ENCODE measurements at regions not wholly inside any gene's neighbourhood (a gene's known extent, or its start where the extent isn't known, plus 50 kb on each side); places are given as distances from the start of the nearest gene placed in this dataset.

DNA sequence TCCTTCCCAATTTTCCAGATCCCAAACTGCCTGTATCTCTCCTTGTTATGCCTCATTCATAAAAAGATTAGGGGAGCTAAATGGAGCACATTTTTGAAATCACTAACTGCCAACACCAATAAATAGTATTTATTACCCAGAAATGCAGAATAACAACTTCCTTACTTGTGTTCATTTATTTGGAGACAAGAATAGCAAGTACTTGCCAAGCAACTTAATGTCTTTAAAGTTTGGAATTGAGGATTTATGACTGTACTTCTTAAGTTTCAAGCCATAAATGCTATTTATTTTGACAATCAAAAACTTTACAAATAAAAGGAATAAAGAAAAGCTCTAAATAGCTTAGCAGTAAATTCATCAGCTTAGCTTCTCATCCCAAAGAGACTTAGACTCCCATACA, 626.1 kb upstream of the NOVA1 start:
- no peak for FAIRE-seq
- no peaks in the 10 kb centered on the region for H3K9me1 ChIP-seq (ENCODE audit: control insufficient read depth, extremely low read depth, insufficient read depth, low read length)
- no peaks in the 10 kb centered on the region for H4K20me1 ChIP-seq (ENCODE audit: control insufficient read depth, extremely low read depth, insufficient read depth, low read length)
- H3K36me3 ChIP-seq (ENCODE audit: control insufficient read depth in 2 of 2, extremely low read depth in 1 of 2, insufficient read depth in 2 of 2, low read length in 2 of 2) = no peaks in the 10 kb centered on the region
- dilution Hi-C loops (cut with MboI; ENCODE audit: extremely low pct_ligation_motif_present, low sequenced_read_pairs) = no loop called here
- DNase-seq (ENCODE audit: low read depth, low spot score) = no peak
- H3K27ac ChIP-seq (ENCODE audit: control insufficient read depth, insufficient read depth, low read length) = no peak overlapping the region
- no peaks in the 10 kb centered on the region for H3K79me2 ChIP-seq (ENCODE audit: control insufficient read depth, insufficient read depth, low read length)
- H3K4me1 ChIP-seq (ENCODE audit: control insufficient read depth, extremely low read depth, insufficient read depth, low read length) = no peaks in the 10 kb centered on the region
- no peak overlapping the region for H3K4me3 ChIP-seq (ENCODE audit: control insufficient read depth in 2 of 3, extremely low read depth in 1 of 3, insufficient read depth in 2 of 3, low read depth in 1 of 3, low read length in 3 of 3)
- no peaks in the 10 kb centered on the region for H3K27me3 ChIP-seq (ENCODE audit: control insufficient read depth, extremely low read depth, insufficient read depth, low read length)
- no peak overlapping the region for H2AFZ ChIP-seq (ENCODE audit: control insufficient read depth, low read length)
- no peak for TF ChIP-seq EZH2 (IDR thresholded peaks at IDR 0.05; ENCODE audit: low read length)
- TF ChIP-seq, protein P1, sequence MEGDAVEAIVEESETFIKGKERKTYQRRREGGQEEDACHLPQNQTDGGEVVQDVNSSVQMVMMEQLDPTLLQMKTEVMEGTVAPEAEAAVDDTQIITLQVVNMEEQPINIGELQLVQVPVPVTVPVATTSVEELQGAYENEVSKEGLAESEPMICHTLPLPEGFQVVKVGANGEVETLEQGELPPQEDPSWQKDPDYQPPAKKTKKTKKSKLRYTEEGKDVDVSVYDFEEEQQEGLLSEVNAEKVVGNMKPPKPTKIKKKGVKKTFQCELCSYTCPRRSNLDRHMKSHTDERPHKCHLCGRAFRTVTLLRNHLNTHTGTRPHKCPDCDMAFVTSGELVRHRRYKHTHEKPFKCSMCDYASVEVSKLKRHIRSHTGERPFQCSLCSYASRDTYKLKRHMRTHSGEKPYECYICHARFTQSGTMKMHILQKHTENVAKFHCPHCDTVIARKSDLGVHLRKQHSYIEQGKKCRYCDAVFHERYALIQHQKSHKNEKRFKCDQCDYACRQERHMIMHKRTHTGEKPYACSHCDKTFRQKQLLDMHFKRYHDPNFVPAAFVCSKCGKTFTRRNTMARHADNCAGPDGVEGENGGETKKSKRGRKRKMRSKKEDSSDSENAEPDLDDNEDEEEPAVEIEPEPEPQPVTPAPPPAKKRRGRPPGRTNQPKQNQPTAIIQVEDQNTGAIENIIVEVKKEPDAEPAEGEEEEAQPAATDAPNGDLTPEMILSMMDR (optimal IDR thresholded peaks at IDR 0.05 in 1 of 3, IDR thresholded peaks at IDR 0.05 in 1 of 3, conservative IDR thresholded peaks at IDR 0.05 in 1 of 3; ENCODE audit: extremely low read depth in 1 of 3, insufficient read depth in 2 of 3, low read length in 3 of 3) = no peak
- H3K4me2 ChIP-seq (ENCODE audit: control insufficient read depth, extremely low read depth, insufficient read depth, low read depth, low read length) = no peak overlapping the region
- no peak overlapping the region for H3K9ac ChIP-seq (ENCODE audit: control insufficient read depth, extremely low read depth, insufficient read depth, low read length)
- no peaks in the 10 kb centered on the region for H3K9me3 ChIP-seq (ENCODE audit: control insufficient read depth, low read depth, low read length)

- FAIRE-seq = no peak
- TF ChIP-seq EZH2 (IDR thresholded peaks at IDR 0.05; ENCODE audit: low read length) = no peak
- TF ChIP-seq, protein P1 (optimal IDR thresholded peaks at IDR 0.05 in 1 of 3, IDR thresholded peaks at IDR 0.05 in 1 of 3, conservative IDR thresholded peaks at IDR 0.05 in 1 of 3; ENCODE audit: extremely low read depth in 1 of 3, insufficient read depth in 2 of 3, low read length in 3 of 3) = no peak
- dilution Hi-C loops (cut with MboI; ENCODE audit: extremely low pct_ligation_motif_present, low sequenced_read_pairs) = no loop called here
Observed at GRCh38 chr14:27228053-27228452, 630.2 kb upstream of the NOVA1 start.

More at GRCh38 chr14:27228053-27228452, 630.2 kb upstream of the NOVA1 start:
- no peaks in the 10 kb centered on the region for H3K9me1 ChIP-seq (ENCODE audit: control insufficient read depth, extremely low read depth, insufficient read depth, low read length)
- H2AFZ ChIP-seq (ENCODE audit: control insufficient read depth, low read length) = no peak overlapping the region
- no peaks in the 10 kb centered on the region for H3K27me3 ChIP-seq (ENCODE audit: control insufficient read depth, extremely low read depth, insufficient read depth, low read length)
- no peaks in the 10 kb centered on the region for H3K36me3 ChIP-seq (ENCODE audit: control insufficient read depth in 2 of 2, extremely low read depth in 1 of 2, insufficient read depth in 2 of 2, low read length in 2 of 2)
- no peak for DNase-seq (ENCODE audit: low read depth, low spot score)
- no peak overlapping the region for H3K4me3 ChIP-seq (ENCODE audit: control insufficient read depth in 2 of 3, extremely low read depth in 1 of 3, insufficient read depth in 2 of 3, low read depth in 1 of 3, low read length in 3 of 3)
- no peak overlapping the region for H3K4me2 ChIP-seq (ENCODE audit: control insufficient read depth, extremely low read depth, insufficient read depth, low read depth, low read length)
- H3K27ac ChIP-seq (ENCODE audit: control insufficient read depth, insufficient read depth, low read length) = no peak overlapping the region
- H3K9ac ChIP-seq (ENCODE audit: control insufficient read depth, extremely low read depth, insufficient read depth, low read length) = no peak overlapping the region
- H3K9me3 ChIP-seq (ENCODE audit: control insufficient read depth, low read depth, low read length) = no peaks in the 10 kb centered on the region
- H4K20me1 ChIP-seq (ENCODE audit: control insufficient read depth, extremely low read depth, insufficient read depth, low read length) = no peaks in the 10 kb centered on the region
- H3K4me1 ChIP-seq (ENCODE audit: control insufficient read depth, extremely low read depth, insufficient read depth, low read length) = no peaks in the 10 kb centered on the region
- no peaks in the 10 kb centered on the region for H3K79me2 ChIP-seq (ENCODE audit: control insufficient read depth, insufficient read depth, low read length)

Data from keratinocyte (primary cell).